HepG2 (cell line): ENCODE measurements at regions not wholly inside any gene's neighbourhood (a gene's known extent, or its start where the extent isn't known, plus 50 kb on each side); places are given as distances from the start of the nearest gene placed in this dataset.
A peak's percentile ranks its signal among the peaks of the same experiment; 100 is the strongest.

ENCODE experiments used
- ATAC-seq: fragments of 200-7000 bp; cut with Tn5 transposase; 3 replicates; pipeline ENCODE4 v1.9.1; 2020; ENCODE audit warnings: mild to moderate bottlenecking, moderate library complexity
- BruUV-seq: library from RNA; stranded (reverse); fragments of 400-500 nt; replicated peaks from 2 replicates; lab custom pipeline; 2021; lab: Mats Ljungman, UMichigan
- CTCF ChIA-PET: fragments of 300-600 bp; formaldehyde crosslinking; extraction: SDS; loops from one replicate; lab custom pipeline; 2021; ENCODE audit warnings: low total read pairs, inconsistent platforms, low intra/inter-chr PET ratio; lab: Yijun Ruan, JAX
- POLR2A ChIA-PET: fragments of 350-600 bp; sonication (Branson Sonifier 250); formaldehyde crosslinking; loops from one replicate; lab custom pipeline; 2020; ENCODE audit warnings: antibody characterized with exemption, inconsistent platforms; lab: Yijun Ruan, JAX
- DNase-seq: peaks from one replicate; pipeline ENCODE4 v3.0.0-alpha.2; 2015; ENCODE audit warnings: low spot score
- FAIRE-seq: peaks from 3 replicates; lab custom pipeline; 2011; peaks lifted over from hg19 to GRCh38; lab: Jason Lieb, UNC
- H2AFZ ChIP-seq: one replicate; pipeline ENCODE4 v1.6.1; 2011; ENCODE audit warnings: low read length, inconsistent platforms
- H3K27ac ChIP-seq: fragments of 300-600 bp; 3 replicates; pipeline ENCODE4 v1.8.0; 2011; ENCODE audit warnings: mixed run types, mild to moderate bottlenecking, mixed read lengths, low read length, inconsistent platforms; ENCODE audit not compliant: insufficient read depth; ENCODE audit errors: extremely low read length
- H3K27me3 ChIP-seq, 2 experiments: fragments of 200-600 bp in 1 of 2; 2 replicates in 1 of 2; 3 replicates in 1 of 2; pipeline versions ENCODE4 v1.6.0 to v1.8.0; 2011; ENCODE audit warnings: low read length in 2 of 2, mild to moderate bottlenecking in 2 of 2, moderate library complexity in 2 of 2, inconsistent platforms in 1 of 2; ENCODE audit not compliant: insufficient read depth in 2 of 2, control insufficient read depth in 1 of 2
- H3K36me3 ChIP-seq, 2 experiments: fragments of 200-600 bp in 1 of 2; replicated peaks in 1 of 2; 2 replicates in 1 of 2; 3 replicates in 1 of 2; pipeline versions ENCODE4 v1.5.1 to v1.8.0; 2011; ENCODE audit warnings: low read length in 2 of 2, inconsistent platforms in 1 of 2; ENCODE audit not compliant: insufficient read depth in 2 of 2, control insufficient read depth in 1 of 2
- H3K4me1 ChIP-seq: 2 replicates; pipeline ENCODE4 v1.5.1; 2012; ENCODE audit warnings: low read length, inconsistent platforms; ENCODE audit not compliant: insufficient read depth
- H3K4me2 ChIP-seq: 2 replicates; pipeline ENCODE4 v1.6.0; 2011; ENCODE audit warnings: low read depth, low read length, inconsistent platforms
- H3K4me3 ChIP-seq, 3 experiments: fragments of 200-600 bp in 1 of 3; sonication (generic), shearing (Covaris generic) in 1 of 3; replicated peaks in 1 of 3; 2 replicates each; pipeline ENCODE4 v1.5.1; 2011 to 2016; ENCODE audit warnings: low read length in 3 of 3, inconsistent platforms in 2 of 3, low read depth in 2 of 3, mild to moderate bottlenecking in 2 of 3, control low read depth in 1 of 3, mixed read lengths in 1 of 3; ENCODE audit not compliant: insufficient read depth in 1 of 3
- H3K79me2 ChIP-seq: one replicate; pipeline ENCODE4 v1.6.1; 2011; ENCODE audit warnings: low read length, inconsistent platforms; ENCODE audit not compliant: insufficient read depth
- H3K9ac ChIP-seq: 2 replicates; pipeline ENCODE4 v1.6.0; 2011; ENCODE audit warnings: mild to moderate bottlenecking, low read depth, low read length, inconsistent platforms; ENCODE audit not compliant: insufficient read depth
- H3K9me3 ChIP-seq: 2 replicates; pipeline ENCODE4 v1.5.1; 2012; ENCODE audit warnings: mild to moderate bottlenecking, low read length
- H4K20me1 ChIP-seq: 2 replicates; pipeline ENCODE4 v1.6.0; 2011; ENCODE audit warnings: inconsistent platforms, mild to moderate bottlenecking, low read length, moderate library complexity; ENCODE audit not compliant: insufficient read depth
- ASH2L ChIP-seq: fragments of 300-600, 200-600 bp; sonication (generic); IDR thresholded peaks from 2 replicates; pipeline ENCODE4 v1.7.0; 2017; ENCODE audit warnings: low read depth, mild to moderate bottlenecking, moderate library complexity, mixed read lengths, low read length; ENCODE audit not compliant: insufficient read length
- BORCS8-MEF2B ChIP-seq: sonication (generic); formaldehyde crosslinking; IDR thresholded peaks from 2 replicates; pipeline ENCODE4 v1.8.0; 2022; ENCODE audit warnings: mild to moderate bottlenecking, missing genetic modification reagents
- DPF2 ChIP-seq: sonication (generic); formaldehyde crosslinking; IDR thresholded peaks from 2 replicates; pipeline ENCODE4 v1.4.0; 2020; ENCODE audit warnings: mild to moderate bottlenecking, low read depth, missing genetic modification reagents, borderline replicate concordance
- HMG20B ChIP-seq: conservative IDR thresholded peaks from 2 replicates; pipeline ENCODE4 v1.6.1; 2016; ENCODE audit warnings: missing genetic modification reagents, missing compliant biosample characterization
- KDM1A ChIP-seq: IDR thresholded peaks from 2 replicates; pipeline ENCODE4 v1.6.1; 2016; ENCODE audit warnings: missing compliant biosample characterization
- KLF9 ChIP-seq: IDR thresholded peaks from 2 replicates; pipeline ENCODE4 v1.6.1; 2016; ENCODE audit warnings: low read depth
- MIER2 ChIP-seq: IDR thresholded peaks from 2 replicates; pipeline ENCODE4 v1.6.1; 2016; ENCODE audit warnings: missing biosample characterization, missing genetic modification reagents
- NFKBIZ ChIP-seq: IDR thresholded peaks from 2 replicates; pipeline ENCODE4 v1.6.1; 2018; ENCODE audit warnings: missing genetic modification reagents, missing compliant biosample characterization
- NFYC ChIP-seq: IDR thresholded peaks from 2 replicates; pipeline ENCODE4 v1.6.1; 2016; ENCODE audit warnings: missing genetic modification reagents, missing compliant biosample characterization
- NRL ChIP-seq: sonication (generic); formaldehyde crosslinking; IDR thresholded peaks from 2 replicates; pipeline ENCODE4 v1.5.0; 2020; ENCODE audit warnings: missing genetic modification reagents, mild to moderate bottlenecking, moderate library complexity, borderline replicate concordance
- POLR2G ChIP-seq: fragments of 200-400 bp; formaldehyde crosslinking; IDR thresholded peaks from 2 replicates; pipeline ENCODE4 v1.6.1; 2018; ENCODE audit warnings: mild to moderate bottlenecking, low read depth, low read length, moderate library complexity
- SP1 ChIP-seq, 2 experiments: fragments of 450-650 bp in 1 of 2; sonication (generic) in 1 of 2; formaldehyde crosslinking in 1 of 2; IDR thresholded peaks; 2 replicates each; pipeline versions ENCODE4 v1.4.0 to v1.6.1; 2016 to 2020; ENCODE audit warnings: missing genetic modification reagents in 1 of 2
- THYN1 ChIP-seq: sonication (generic); formaldehyde crosslinking; IDR thresholded peaks from 2 replicates; pipeline ENCODE4 v1.8.1; 2023; ENCODE audit warnings: low read depth, mild to moderate bottlenecking, moderate library complexity, missing genetic modification reagents, borderline replicate concordance
- ZMAT3 ChIP-seq: sonication (generic); formaldehyde crosslinking; conservative IDR thresholded peaks from 2 replicates; pipeline ENCODE4 v1.7.0; 2021; ENCODE audit warnings: missing genetic modification reagents
- ZMYM3 ChIP-seq: sonication (generic); formaldehyde crosslinking; IDR thresholded peaks from 2 replicates; pipeline ENCODE4 v1.5.1; 2020; ENCODE audit warnings: mild to moderate bottlenecking, missing genetic modification reagents
- ZNF225 ChIP-seq: sonication (generic); formaldehyde crosslinking; IDR thresholded peaks from 2 replicates; pipeline ENCODE4 v1.4.0; 2020; ENCODE audit warnings: mild to moderate bottlenecking, missing genetic modification reagents
- ZNF253 ChIP-seq: sonication (generic); formaldehyde crosslinking; IDR thresholded peaks from 2 replicates; pipeline ENCODE4 v1.8.0; 2022; ENCODE audit warnings: mild to moderate bottlenecking, missing genetic modification reagents, borderline replicate concordance
- ZNF263 ChIP-seq: sonication (generic); formaldehyde crosslinking; IDR thresholded peaks from 2 replicates; pipeline ENCODE4 v1.4.0; 2020; ENCODE audit warnings: missing genetic modification reagents
- ZNF329 ChIP-seq: sonication (generic); formaldehyde crosslinking; IDR thresholded peaks from 2 replicates; pipeline ENCODE4 v1.9.0; 2021; ENCODE audit warnings: low read depth, mild to moderate bottlenecking, missing genetic modification reagents
- ZNF629 ChIP-seq: sonication (generic); formaldehyde crosslinking; conservative IDR thresholded peaks from 2 replicates; pipeline ENCODE4 v1.5.0; 2020; ENCODE audit warnings: missing genetic modification reagents
- ZNF644 ChIP-seq: IDR thresholded peaks from 2 replicates; pipeline ENCODE4 v1.6.1; 2016; ENCODE audit warnings: low read depth
- ZNF713 ChIP-seq: sonication (generic); formaldehyde crosslinking; IDR thresholded peaks from 2 replicates; pipeline ENCODE4 v1.4.0; 2020; ENCODE audit warnings: mild to moderate bottlenecking, missing genetic modification reagents
- ZNF724P ChIP-seq: sonication (generic); formaldehyde crosslinking; IDR thresholded peaks from 2 replicates; pipeline ENCODE4 v1.8.0; 2022; ENCODE audit warnings: missing genetic modification reagents, borderline replicate concordance
- WGBS: methylation state at CpG from one replicate; pipeline ENCODE4 v1.1.6; 2017; ENCODE audit warnings: low lambda C conversion rate; 5-methylcytosine and 5-hydroxymethylcytosine counted together
- in situ Hi-C: cut with HindIII; loops from 2 replicates; pipeline ENCODE4 v1.10.0; 2017; ENCODE audit warnings: low pct_unique_long_range_greater_than_20kb; ENCODE audit not compliant: extremely low pct_ligation_motif_present
- intact Hi-C: fragments of 100-400 bp; cut with micrococcal nuclease; formaldehyde crosslinking; loops from one replicate; pipeline ENCODE4 v1.10.0; 2022; ENCODE audit not compliant: unreplicated experiment
- TF ChIP-seq, protein P1 (sequence below): IDR thresholded peaks from 2 replicates; pipeline ENCODE4 v1.6.1; 2016; ENCODE audit warnings: mild to moderate bottlenecking
- TF ChIP-seq, protein P2 (sequence below): sonication (generic); formaldehyde crosslinking; IDR thresholded peaks from 2 replicates; pipeline ENCODE4 v1.4.0; 2020; ENCODE audit warnings: mild to moderate bottlenecking, missing genetic modification reagents

DNA sequence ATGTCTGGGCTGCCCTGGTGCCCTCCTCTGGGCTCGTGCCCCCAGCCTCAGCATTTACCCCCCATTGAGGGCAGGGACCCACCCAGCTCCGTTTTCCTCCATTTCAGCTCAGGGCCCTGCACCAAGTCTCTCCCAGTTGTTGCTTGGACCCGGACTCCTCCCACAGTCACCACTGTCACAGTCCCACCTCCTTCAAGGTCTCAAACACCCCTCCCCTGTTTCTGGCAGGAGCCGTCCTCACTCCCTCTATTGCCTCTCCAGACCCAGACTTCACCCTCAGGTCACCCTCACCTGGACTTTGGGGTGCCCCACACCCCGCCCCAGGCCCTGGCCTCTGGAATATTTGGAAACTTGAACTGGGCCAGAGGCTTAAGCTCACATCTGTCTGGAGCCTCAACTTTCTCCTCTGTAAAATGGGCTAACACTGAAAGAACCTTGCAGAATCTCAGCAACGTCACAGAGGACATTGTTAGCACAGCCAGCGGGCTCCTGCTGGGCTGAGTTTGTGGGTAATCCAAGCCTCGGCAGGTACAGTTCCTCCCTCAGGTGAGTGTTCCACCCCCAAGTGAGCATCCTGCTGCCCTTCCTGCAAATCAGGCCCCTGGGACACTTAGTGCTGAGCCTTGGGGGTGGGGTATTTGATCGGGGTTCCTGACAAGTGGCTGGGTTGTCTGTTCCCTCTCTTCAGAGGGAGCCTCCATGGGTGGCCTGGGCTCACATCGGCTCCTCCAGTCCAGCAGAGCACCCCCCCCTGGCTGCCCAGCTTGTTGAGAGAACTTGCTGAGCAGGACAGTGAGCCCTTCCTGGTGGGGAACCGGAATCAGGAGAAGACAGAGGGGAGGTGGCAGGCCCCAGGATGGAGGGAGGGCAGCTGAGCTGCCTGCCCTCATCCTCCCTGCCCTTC lies 130.1 kb downstream of the C9orf50 start:
- Histone ChIP-seq H3K36me3 (peaks cover 1 to 3% of the 10 kb centered on the region in 2 experiments; a peak in 2 of 5 replicates), H3K4me2 (peak overlapping the region; percentile 100), H3K9ac (peak overlapping the region; percentile 99), H3K4me1 (peaks cover 95% of the 10 kb centered on the region), H2AFZ (no peak overlapping the region), H3K27ac (peak overlapping the region; percentile 91), H3K9me3 (no peaks in the 10 kb centered on the region), H3K27me3 (no peaks in the 10 kb centered on the region; a peak in 1 of 5 replicates), H3K79me2 (peaks cover 35% of the 10 kb centered on the region), H4K20me1 (no peaks in the 10 kb centered on the region), H3K4me3 (peak overlapping the region; percentile 68 to 86 (median 72))
- intact Hi-C loops (no loop called here), in situ Hi-C loops (loop anchor here (10.0 kb wide), 1 partner anchor 124 kb away; no protein-coding TSS in a partner anchor)
- ATAC-seq (no peak), FAIRE-seq (no peak), DNase-seq (no peak)
- no TSS peak for BruUV-seq
- 71% methylated on average over 8 of the region's 11 CpGs for WGBS
- ChIA-PET POLR2A (interaction anchor here (0.8 to 2.6 kb wide), 9 partner anchors 32 to 351 kb away, joined by 3 to 18 read pairs (median 10); partner anchors contain the start of gene IER5L), CTCF (no interaction called here)
- TF ChIP-seq ZNF644: no peak
- TF ChIP-seq ZNF724P (CRISPR knock-in tag): no peak
- TF ChIP-seq POLR2G: no peak
- TF ChIP-seq NRL (CRISPR knock-in tag): 0 out of 2 replicates have a peak, but pooled peaks have one; percentile 22
- TF ChIP-seq THYN1 (CRISPR knock-in tag): no peak
- TF ChIP-seq KLF9 (CRISPR knock-in tag): no peak
- TF ChIP-seq, protein P1, sequence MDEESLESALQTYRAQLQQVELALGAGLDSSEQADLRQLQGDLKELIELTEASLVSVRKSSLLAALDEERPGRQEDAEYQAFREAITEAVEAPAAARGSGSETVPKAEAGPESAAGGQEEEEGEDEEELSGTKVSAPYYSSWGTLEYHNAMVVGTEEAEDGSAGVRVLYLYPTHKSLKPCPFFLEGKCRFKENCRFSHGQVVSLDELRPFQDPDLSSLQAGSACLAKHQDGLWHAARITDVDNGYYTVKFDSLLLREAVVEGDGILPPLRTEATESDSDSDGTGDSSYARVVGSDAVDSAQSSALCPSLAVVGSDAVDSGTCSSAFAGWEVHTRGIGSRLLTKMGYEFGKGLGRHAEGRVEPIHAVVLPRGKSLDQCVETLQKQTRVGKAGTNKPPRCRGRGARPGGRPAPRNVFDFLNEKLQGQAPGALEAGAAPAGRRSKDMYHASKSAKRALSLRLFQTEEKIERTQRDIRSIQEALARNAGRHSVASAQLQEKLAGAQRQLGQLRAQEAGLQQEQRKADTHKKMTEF (CRISPR knock-in tag): no peak
- no peak for TF ChIP-seq ZMAT3 (CRISPR knock-in tag)
- TF ChIP-seq, protein P2, sequence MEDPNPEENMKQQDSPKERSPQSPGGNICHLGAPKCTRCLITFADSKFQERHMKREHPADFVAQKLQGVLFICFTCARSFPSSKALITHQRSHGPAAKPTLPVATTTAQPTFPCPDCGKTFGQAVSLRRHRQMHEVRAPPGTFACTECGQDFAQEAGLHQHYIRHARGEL (CRISPR knock-in tag): 0 out of 2 replicates have a peak, but pooled peaks have one; percentile 23
- TF ChIP-seq SP1 (IDR thresholded peaks at IDR 0.05): no peak
- no peak for TF ChIP-seq SP1 (CRISPR knock-in tag; IDR thresholded peaks at IDR 0.05)
- TF ChIP-seq HMG20B (CRISPR knock-in tag): no peak
- 0 out of 2 replicates have a peak, but pooled peaks have one; percentile 47 for TF ChIP-seq BORCS8-MEF2B (CRISPR knock-in tag)
- peak; percentile 23 for TF ChIP-seq ASH2L
- TF ChIP-seq ZMYM3: peak; percentile 93
- no peak for TF ChIP-seq ZNF329 (CRISPR knock-in tag)
- TF ChIP-seq ZNF253 (CRISPR knock-in tag): 0 out of 2 replicates have a peak, but pooled peaks have one; percentile 33
- TF ChIP-seq ZNF263 (CRISPR knock-in tag): peak; percentile 6; the same call in 1 of the 2 replicates
- TF ChIP-seq ZNF629 (CRISPR knock-in tag): peak; percentile 98
- TF ChIP-seq MIER2 (CRISPR knock-in tag): no peak
- TF ChIP-seq KDM1A (CRISPR knock-in tag): 0 out of 2 replicates have a peak, but pooled peaks have one; percentile 54
- no peak for TF ChIP-seq DPF2 (CRISPR knock-in tag)
- no peak for TF ChIP-seq ZNF713
- no peak for TF ChIP-seq NFKBIZ (CRISPR knock-in tag)
- no peak for TF ChIP-seq NFYC
- TF ChIP-seq ZNF225 (CRISPR knock-in tag): 0 out of 2 replicates have a peak, but pooled peaks have one; percentile 49
